ENCODE measurements at regions not wholly inside any gene's neighbourhood (a gene's known extent, or its start where the extent isn't known, plus 50 kb on each side); places are given as distances from the start of the nearest gene placed in this dataset.
A peak's percentile ranks its signal among the peaks of the same experiment; 100 is the strongest.

GRCh38 chr18:41681138-41681880 is 273.7 kb upstream of the PIK3C3 start:
- no peaks in the 10 kb centered on the region for H3K9me3 ChIP-seq (replicated peaks in 1 of 2; ENCODE audit: control insufficient read depth in 2 of 2, insufficient read depth in 1 of 2, low read depth in 1 of 2, low read length in 2 of 2)
- no peaks in the 10 kb centered on the region for H3K4me1 ChIP-seq (ENCODE audit: control insufficient read depth in 2 of 2, insufficient read depth in 1 of 2, low read depth in 1 of 2, low read length in 2 of 2)
- H3K9ac ChIP-seq (ENCODE audit: low read depth, low read length, poor library complexity), result no peak overlapping the region
- H3K23ac ChIP-seq (ENCODE audit: low read depth, low read length, poor library complexity), result no peak overlapping the region
- no peak for DNase-seq (ENCODE audit: low spot score)
- H3K27me3 ChIP-seq (ENCODE audit: control insufficient read depth in 3 of 3, insufficient read depth in 3 of 3, low read depth in 1 of 3, low read length in 3 of 3), result no peaks in the 10 kb centered on the region
- H4K8ac ChIP-seq (ENCODE audit: low read depth, low read length), result no peak overlapping the region
- H2BK15ac ChIP-seq (ENCODE audit: low read length), result no peak overlapping the region
- H3K14ac ChIP-seq (ENCODE audit: low read length), result no peak overlapping the region
- no peak overlapping the region for H2AFZ ChIP-seq (ENCODE audit: low read length)
- WGBS, 2 donors (ENCODE audit: extremely low coverage in 2 of 2, insufficient read length in 2 of 2, insufficient replicate concordance in 1 of 2), result no CpG with 5 or more reads among the region's 8 CpGs
- H4K91ac ChIP-seq (ENCODE audit: low read depth, low read length, poor library complexity), result no peak overlapping the region
- H3K18ac ChIP-seq (ENCODE audit: low read length), result no peak overlapping the region
- H3K27ac ChIP-seq (replicated peaks; ENCODE audit: low read length), result no peak overlapping the region
- no peak overlapping the region for H2AK5ac ChIP-seq (ENCODE audit: low read depth, low read length)
- H2BK12ac ChIP-seq (ENCODE audit: low read length), result no peak overlapping the region
- H2BK120ac ChIP-seq (ENCODE audit: low read depth, low read length), result no peak overlapping the region
- no peak overlapping the region for H2BK5ac ChIP-seq (ENCODE audit: low read length)
- H3K79me1 ChIP-seq (ENCODE audit: low read depth, low read length), result no peaks in the 10 kb centered on the region
- no peak overlapping the region for H3K4me3 ChIP-seq (ENCODE audit: low read length in 2 of 2)
- H3K4ac ChIP-seq (ENCODE audit: low read length), result no peak overlapping the region
- no peak overlapping the region for H3K4me2 ChIP-seq (ENCODE audit: insufficient read depth, low read length, poor library complexity, severe bottlenecking)
- H3K36me3 ChIP-seq (replicated peaks in 1 of 2; ENCODE audit: control insufficient read depth in 2 of 2, insufficient read depth in 2 of 2, low read length in 2 of 2), result no peaks in the 10 kb centered on the region

DNA sequence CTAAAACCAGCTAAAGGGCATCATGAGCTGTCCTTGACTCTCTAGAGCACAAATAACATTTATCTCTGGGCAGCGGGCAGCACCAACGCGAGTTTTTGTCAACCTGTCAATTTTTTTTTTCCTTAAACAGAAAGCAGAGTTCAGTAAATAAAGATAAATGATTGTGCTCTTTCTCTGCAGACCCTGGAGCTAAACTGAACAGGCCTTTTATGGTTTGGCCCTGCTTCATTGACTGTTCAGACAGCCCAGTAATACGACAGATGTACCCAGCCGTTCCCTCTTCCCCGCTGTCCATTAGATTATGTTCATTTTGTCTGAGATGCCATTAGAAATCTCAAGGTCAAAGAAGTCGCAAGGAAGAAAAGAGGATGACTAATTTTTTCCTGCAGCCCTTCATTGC is 280.5 kb upstream of the PIK3C3 start:
- no peaks in the 10 kb centered on the region for H3K27me3 ChIP-seq (ENCODE audit: control insufficient read depth in 3 of 3, insufficient read depth in 3 of 3, low read depth in 1 of 3, low read length in 3 of 3)
- H3K9ac ChIP-seq (ENCODE audit: low read depth, low read length, poor library complexity), result no peak overlapping the region
- H3K18ac ChIP-seq (ENCODE audit: low read length), result no peak overlapping the region
- no CpG with 5 or more reads among the region's 7 CpGs for WGBS, 2 donors (ENCODE audit: extremely low coverage in 2 of 2, insufficient read length in 2 of 2, insufficient replicate concordance in 1 of 2)
- no peak overlapping the region for H2BK5ac ChIP-seq (ENCODE audit: low read length)
- no peak overlapping the region for H3K4ac ChIP-seq (ENCODE audit: low read length)
- no peaks in the 10 kb centered on the region for H3K36me3 ChIP-seq (replicated peaks in 1 of 2; ENCODE audit: control insufficient read depth in 2 of 2, insufficient read depth in 2 of 2, low read length in 2 of 2)
- H2AK5ac ChIP-seq (ENCODE audit: low read depth, low read length), result no peak overlapping the region
- no peak overlapping the region for H4K91ac ChIP-seq (ENCODE audit: low read depth, low read length, poor library complexity)
- no peak overlapping the region for H4K8ac ChIP-seq (ENCODE audit: low read depth, low read length)
- no peak overlapping the region for H3K14ac ChIP-seq (ENCODE audit: low read length)
- no peak overlapping the region for H3K27ac ChIP-seq (replicated peaks; ENCODE audit: low read length)
- no peak overlapping the region for H3K4me2 ChIP-seq (ENCODE audit: insufficient read depth, low read length, poor library complexity, severe bottlenecking)
- DNase-seq (ENCODE audit: low spot score), result no peak
- H2AFZ ChIP-seq (ENCODE audit: low read length), result peak overlapping the region; percentile 42
- H3K4me3 ChIP-seq (ENCODE audit: low read length in 2 of 2), result no peak overlapping the region
- no peaks in the 10 kb centered on the region for H3K79me1 ChIP-seq (ENCODE audit: low read depth, low read length)
- H2BK12ac ChIP-seq (ENCODE audit: low read length), result no peak overlapping the region
- no peaks in the 10 kb centered on the region for H3K9me3 ChIP-seq (replicated peaks in 1 of 2; ENCODE audit: control insufficient read depth in 2 of 2, insufficient read depth in 1 of 2, low read depth in 1 of 2, low read length in 2 of 2)
- H2BK15ac ChIP-seq (ENCODE audit: low read length), result no peak overlapping the region
- H3K4me1 ChIP-seq (ENCODE audit: control insufficient read depth in 2 of 2, insufficient read depth in 1 of 2, low read depth in 1 of 2, low read length in 2 of 2), result peaks cover 0 to 3% of the 10 kb centered on the region in 2 donors
- no peak overlapping the region for H3K23ac ChIP-seq (ENCODE audit: low read depth, low read length, poor library complexity)
- no peak overlapping the region for H2BK120ac ChIP-seq (ENCODE audit: low read depth, low read length)

GRCh38 chr18:41666231-41666630 is 288.8 kb upstream of the PIK3C3 start:
- no peak overlapping the region for H2AK5ac ChIP-seq (ENCODE audit: low read depth, low read length)
- H3K79me1 ChIP-seq (ENCODE audit: low read depth, low read length), result no peaks in the 10 kb centered on the region
- no peaks in the 10 kb centered on the region for H3K4me1 ChIP-seq (ENCODE audit: control insufficient read depth in 2 of 2, insufficient read depth in 1 of 2, low read depth in 1 of 2, low read length in 2 of 2)
- no peak for DNase-seq (ENCODE audit: low spot score)
- H3K27ac ChIP-seq (replicated peaks; ENCODE audit: low read length), result no peak overlapping the region
- no peak overlapping the region for H3K4me2 ChIP-seq (ENCODE audit: insufficient read depth, low read length, poor library complexity, severe bottlenecking)
- no peak overlapping the region for H4K91ac ChIP-seq (ENCODE audit: low read depth, low read length, poor library complexity)
- no peak overlapping the region for H3K9ac ChIP-seq (ENCODE audit: low read depth, low read length, poor library complexity)
- H3K14ac ChIP-seq (ENCODE audit: low read length), result no peak overlapping the region
- H3K4ac ChIP-seq (ENCODE audit: low read length), result no peak overlapping the region
- no peak overlapping the region for H2BK12ac ChIP-seq (ENCODE audit: low read length)
- H2BK5ac ChIP-seq (ENCODE audit: low read length), result no peak overlapping the region
- no peak overlapping the region for H3K23ac ChIP-seq (ENCODE audit: low read depth, low read length, poor library complexity)
- no peak overlapping the region for H2AFZ ChIP-seq (ENCODE audit: low read length)
- no peak overlapping the region for H4K8ac ChIP-seq (ENCODE audit: low read depth, low read length)
- H3K9me3 ChIP-seq (replicated peaks in 1 of 2; ENCODE audit: control insufficient read depth in 2 of 2, insufficient read depth in 1 of 2, low read depth in 1 of 2, low read length in 2 of 2), result peaks cover 0 to 1% of the 10 kb centered on the region in 2 donors
- H2BK120ac ChIP-seq (ENCODE audit: low read depth, low read length), result no peak overlapping the region
- no peak overlapping the region for H2BK15ac ChIP-seq (ENCODE audit: low read length)
- no peak overlapping the region for H3K4me3 ChIP-seq (ENCODE audit: low read length in 2 of 2)
- H3K36me3 ChIP-seq (replicated peaks in 1 of 2; ENCODE audit: control insufficient read depth in 2 of 2, insufficient read depth in 2 of 2, low read length in 2 of 2), result no peaks in the 10 kb centered on the region
- no peak overlapping the region for H3K18ac ChIP-seq (ENCODE audit: low read length)
- H3K27me3 ChIP-seq (ENCODE audit: control insufficient read depth in 3 of 3, insufficient read depth in 3 of 3, low read depth in 1 of 3, low read length in 3 of 3), result no peaks in the 10 kb centered on the region

GRCh38 chr18:41665210-41665609 is 289.8 kb upstream of the PIK3C3 start:
- WGBS, 2 donors (ENCODE audit: extremely low coverage in 2 of 2, insufficient read length in 2 of 2, insufficient replicate concordance in 1 of 2), result no CpG with 5 or more reads among the region's 5 CpGs
- no peak overlapping the region for H3K14ac ChIP-seq (ENCODE audit: low read length)
- peaks cover under 1 to 5% of the 10 kb centered on the region in 2 donors for H3K4me1 ChIP-seq (ENCODE audit: control insufficient read depth in 2 of 2, insufficient read depth in 1 of 2, low read depth in 1 of 2, low read length in 2 of 2)
- H2BK12ac ChIP-seq (ENCODE audit: low read length), result no peak overlapping the region
- no peak overlapping the region for H3K4ac ChIP-seq (ENCODE audit: low read length)
- H3K4me3 ChIP-seq (ENCODE audit: low read length in 2 of 2), result no peak overlapping the region
- H3K4me2 ChIP-seq (ENCODE audit: insufficient read depth, low read length, poor library complexity, severe bottlenecking), result no peak overlapping the region
- H3K18ac ChIP-seq (ENCODE audit: low read length), result no peak overlapping the region
- no peak for DNase-seq (ENCODE audit: low spot score)
- H4K91ac ChIP-seq (ENCODE audit: low read depth, low read length, poor library complexity), result no peak overlapping the region
- no peak overlapping the region for H2BK120ac ChIP-seq (ENCODE audit: low read depth, low read length)
- H4K8ac ChIP-seq (ENCODE audit: low read depth, low read length), result no peak overlapping the region
- no peak overlapping the region for H2AK5ac ChIP-seq (ENCODE audit: low read depth, low read length)
- no peak overlapping the region for H3K23ac ChIP-seq (ENCODE audit: low read depth, low read length, poor library complexity)
- H2AFZ ChIP-seq (ENCODE audit: low read length), result no peak overlapping the region
- H3K27me3 ChIP-seq (ENCODE audit: control insufficient read depth in 3 of 3, insufficient read depth in 3 of 3, low read depth in 1 of 3, low read length in 3 of 3), result no peaks in the 10 kb centered on the region
- no peaks in the 10 kb centered on the region for H3K79me1 ChIP-seq (ENCODE audit: low read depth, low read length)
- peaks cover 0 to 1% of the 10 kb centered on the region in 2 donors for H3K9me3 ChIP-seq (replicated peaks in 1 of 2; ENCODE audit: control insufficient read depth in 2 of 2, insufficient read depth in 1 of 2, low read depth in 1 of 2, low read length in 2 of 2)
- no peak overlapping the region for H3K9ac ChIP-seq (ENCODE audit: low read depth, low read length, poor library complexity)
- H3K27ac ChIP-seq (replicated peaks; ENCODE audit: low read length), result no peak overlapping the region
- H2BK15ac ChIP-seq (ENCODE audit: low read length), result no peak overlapping the region
- H2BK5ac ChIP-seq (ENCODE audit: low read length), result no peak overlapping the region
- H3K36me3 ChIP-seq (replicated peaks in 1 of 2; ENCODE audit: control insufficient read depth in 2 of 2, insufficient read depth in 2 of 2, low read length in 2 of 2), result no peaks in the 10 kb centered on the region

Measured in neuronal stem cell (in vitro differentiated cells).